ENCODE measurements at regions not wholly inside any gene's neighbourhood (a gene's known extent, or its start where the extent isn't known, plus 50 kb on each side); places are given as distances from the start of the nearest gene placed in this dataset.

DNA sequence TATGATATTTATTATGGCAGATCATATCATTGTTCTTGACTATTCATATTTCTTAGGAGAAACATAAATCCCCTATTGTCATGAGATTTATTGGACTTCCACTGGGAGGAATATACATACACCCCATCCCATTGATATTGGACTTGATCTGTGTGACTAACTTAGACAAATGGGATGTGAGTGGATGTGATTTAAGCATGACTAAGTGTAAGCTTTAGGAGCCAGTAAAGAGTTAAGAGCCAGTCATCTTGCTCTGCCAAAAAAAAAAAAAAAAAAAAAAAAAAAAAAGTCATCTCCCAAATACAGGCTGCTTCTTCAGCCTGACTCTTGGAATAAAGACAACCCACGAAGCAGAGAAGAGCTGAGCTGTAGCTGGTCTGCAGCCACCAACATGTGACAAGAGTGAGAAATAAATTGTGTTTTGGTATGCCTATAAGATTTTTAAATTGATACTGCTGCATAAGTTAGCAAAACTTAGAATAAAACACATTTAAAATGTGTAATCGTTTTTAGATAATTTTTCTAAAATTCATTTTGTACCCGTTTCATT, 595.0 kb upstream of the LRRC4C start:
- FAIRE-seq: no peak

DNA sequence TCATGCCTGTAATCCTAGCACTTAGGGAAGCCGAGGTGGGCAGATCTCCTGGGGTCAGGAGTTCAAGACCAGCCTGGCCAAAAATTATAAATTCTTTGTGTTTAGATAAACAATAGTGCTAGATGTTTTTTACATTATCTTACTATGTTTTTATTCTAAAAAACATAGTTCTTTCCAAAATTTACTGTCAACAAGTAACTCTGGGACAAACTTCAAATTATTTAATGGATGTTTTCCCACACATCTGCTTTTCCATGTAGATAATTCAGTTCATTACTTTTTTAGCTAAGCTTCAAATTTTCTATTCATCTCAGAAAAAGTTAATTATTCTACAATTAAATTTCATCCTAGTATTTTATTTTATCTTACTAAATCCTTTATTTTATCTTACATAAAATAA, 596.2 kb upstream of the LRRC4C start:
- no peak for FAIRE-seq

DNA sequence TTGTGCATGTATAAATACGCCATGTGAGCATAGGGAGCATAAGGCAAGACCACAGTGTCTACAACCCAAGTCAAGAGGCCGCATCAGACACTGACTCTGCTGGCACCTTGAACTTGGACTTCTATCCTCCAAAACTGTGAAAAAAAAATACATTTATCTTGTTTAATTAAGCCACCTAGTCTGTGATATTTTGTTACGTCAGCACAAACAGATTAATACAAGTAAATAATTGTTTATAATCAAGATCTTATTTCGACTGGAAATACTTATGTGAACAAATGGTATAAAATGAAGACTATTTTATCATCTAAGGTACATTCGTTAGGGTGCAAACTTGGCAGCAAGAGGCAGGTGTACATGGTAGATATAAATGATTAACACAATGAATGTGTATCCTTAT, 599.3 kb upstream of the LRRC4C start:
- FAIRE-seq: no peak

DNA sequence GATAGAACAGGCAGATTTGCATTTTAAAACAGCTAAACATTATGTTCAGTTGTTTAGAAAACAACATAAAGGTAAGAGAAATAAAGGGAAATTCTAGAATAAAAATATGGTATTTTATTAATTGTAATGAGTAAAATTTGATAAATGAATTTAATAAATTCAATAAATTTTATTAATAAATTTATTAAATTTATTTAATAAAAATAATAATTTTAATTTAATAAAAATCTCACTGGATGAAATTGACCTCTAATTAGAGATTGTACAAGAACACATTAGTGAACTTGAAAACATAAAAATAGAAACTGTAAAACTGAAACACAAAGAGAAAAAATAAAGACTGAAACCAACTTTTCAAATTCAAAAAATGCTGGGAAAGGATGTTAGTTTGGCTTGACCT, 605.7 kb upstream of the LRRC4C start:
- peak; percentile 84 for FAIRE-seq

DNA sequence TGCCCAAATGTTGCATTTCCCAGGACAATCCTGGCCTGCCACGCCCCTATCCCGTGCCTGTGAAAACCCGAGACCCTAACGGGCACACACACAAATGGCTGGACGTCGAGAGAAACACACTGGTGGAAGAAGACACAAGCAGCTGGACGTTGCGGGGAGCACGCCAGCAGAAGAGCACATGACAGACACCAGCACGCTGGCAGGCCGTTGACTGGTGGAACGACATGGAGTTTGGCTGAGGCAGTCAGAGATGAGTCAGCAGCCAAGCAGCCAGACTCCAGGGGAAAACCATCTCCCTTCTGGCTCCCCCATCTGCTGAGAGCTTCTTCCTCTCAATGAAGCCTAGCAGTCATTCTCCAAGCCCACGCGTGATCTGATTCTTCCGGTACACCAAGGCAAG, 606.7 kb upstream of the LRRC4C start:
- no peak for FAIRE-seq

DNA sequence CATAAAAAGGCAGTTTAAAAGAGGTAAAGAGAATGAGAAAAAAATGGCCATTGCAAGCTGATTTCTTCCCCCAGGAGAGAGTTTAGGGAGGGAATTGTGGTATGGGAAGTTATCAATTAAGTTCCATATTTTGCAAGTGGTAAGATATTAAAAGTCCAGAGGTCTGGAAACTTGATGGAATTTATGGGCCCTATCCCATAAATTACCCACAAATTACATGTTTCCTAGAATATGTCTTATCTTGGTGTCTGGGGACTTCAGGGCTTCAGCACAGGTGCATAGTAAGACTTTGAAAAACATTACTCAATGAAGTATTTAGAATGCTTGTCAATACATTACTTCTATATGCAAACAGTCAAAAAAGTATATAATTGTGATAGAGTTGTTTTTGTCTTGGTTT, 614.9 kb upstream of the LRRC4C start:
- FAIRE-seq: no peak

DNA sequence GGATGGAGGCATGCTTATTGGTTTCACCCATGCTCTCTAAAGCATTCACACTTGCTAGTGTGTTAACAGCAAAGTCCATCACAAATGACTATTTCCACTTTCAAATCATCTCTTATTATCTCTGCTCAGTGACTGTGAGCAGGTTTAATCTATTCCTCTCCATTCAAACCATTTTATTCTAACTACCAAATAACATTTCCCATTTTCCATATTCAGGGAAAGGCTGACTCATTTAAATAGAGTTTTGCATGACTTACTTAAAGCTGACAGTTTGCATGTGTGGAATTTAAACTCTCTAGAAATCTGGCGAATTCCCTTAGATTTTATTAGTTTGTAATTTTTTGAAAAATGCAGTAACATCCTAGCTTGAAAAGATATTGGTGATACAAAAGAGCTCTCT, 615.7 kb upstream of the LRRC4C start:
- FAIRE-seq: no peak

DNA sequence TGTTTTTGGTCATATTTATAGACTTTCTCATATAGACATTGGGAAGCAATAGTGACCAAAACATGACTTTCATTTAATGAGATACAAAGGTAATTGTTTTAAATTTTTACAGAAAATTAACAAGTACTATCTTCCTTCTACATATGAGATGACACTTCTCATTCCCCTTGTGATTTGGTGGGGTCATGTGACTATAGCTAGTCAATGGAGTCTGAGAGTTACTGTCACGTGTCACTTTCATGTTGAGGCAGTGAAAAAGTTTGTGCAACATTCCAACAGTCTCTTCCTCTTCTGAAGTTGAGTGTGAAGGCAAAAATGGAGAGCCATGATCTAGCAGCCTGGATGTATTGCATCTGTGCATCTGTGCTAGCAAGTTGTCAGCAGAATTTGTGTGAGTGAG, 618.3 kb upstream of the LRRC4C start:
- no peak for FAIRE-seq

DNA sequence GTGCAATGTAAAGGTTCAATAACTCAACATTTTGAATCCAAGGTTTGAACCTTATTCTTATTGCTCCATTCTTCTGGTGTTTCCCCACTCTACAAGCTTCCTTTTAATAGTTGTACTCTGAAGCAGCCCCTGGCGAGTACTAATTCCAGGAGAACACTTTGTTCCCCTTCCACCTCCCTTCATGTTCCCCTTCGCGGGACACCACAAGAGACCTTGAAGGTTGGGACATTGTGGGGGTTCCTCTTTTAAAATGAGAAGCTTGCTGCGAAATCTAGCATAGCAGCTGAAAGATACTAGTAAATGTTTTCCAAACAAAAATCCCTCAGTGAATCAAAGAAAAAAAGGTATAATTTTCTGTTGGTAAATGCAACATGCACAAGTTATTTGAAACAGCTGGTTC, 626.3 kb upstream of the LRRC4C start:
- no peak for FAIRE-seq

DNA sequence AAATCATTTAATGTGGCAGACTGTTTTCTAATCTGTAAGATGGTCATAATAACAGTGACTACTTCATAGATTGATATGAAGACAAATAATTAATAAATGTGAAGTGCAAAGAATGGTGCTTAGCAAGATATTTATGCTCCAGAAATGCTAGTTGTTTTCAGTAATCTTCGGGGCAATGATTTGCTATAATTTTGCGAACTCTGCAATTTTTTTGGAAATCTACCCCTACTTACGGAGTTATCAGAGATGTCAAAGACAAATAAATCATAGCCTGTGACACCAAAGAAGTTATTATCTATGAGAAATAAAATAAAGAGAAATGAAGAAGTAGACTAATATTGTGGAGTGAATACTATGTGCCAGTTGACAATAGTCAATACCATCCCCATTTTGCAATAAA, 634.1 kb upstream of the LRRC4C start:
- FAIRE-seq: no peak

DNA sequence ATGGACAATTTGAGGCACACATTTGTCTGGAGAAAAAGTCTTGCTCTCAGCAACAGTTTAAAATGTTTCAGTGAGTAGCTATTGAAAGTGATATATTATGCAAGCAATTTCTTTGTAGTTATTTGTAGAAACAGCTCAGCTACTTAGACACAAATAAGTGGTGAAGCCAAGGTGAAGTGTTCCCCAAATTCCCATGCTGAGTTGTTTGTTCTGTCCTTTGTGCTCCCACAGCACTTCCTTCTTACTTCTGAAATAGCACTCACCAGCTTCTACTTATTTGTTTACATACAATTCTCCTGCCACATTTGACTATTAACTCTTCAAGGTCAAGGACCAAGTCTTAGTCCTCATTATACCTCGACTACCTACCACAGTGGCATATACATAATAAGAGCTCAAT, 638.6 kb upstream of the LRRC4C start:
- no peak for FAIRE-seq

DNA sequence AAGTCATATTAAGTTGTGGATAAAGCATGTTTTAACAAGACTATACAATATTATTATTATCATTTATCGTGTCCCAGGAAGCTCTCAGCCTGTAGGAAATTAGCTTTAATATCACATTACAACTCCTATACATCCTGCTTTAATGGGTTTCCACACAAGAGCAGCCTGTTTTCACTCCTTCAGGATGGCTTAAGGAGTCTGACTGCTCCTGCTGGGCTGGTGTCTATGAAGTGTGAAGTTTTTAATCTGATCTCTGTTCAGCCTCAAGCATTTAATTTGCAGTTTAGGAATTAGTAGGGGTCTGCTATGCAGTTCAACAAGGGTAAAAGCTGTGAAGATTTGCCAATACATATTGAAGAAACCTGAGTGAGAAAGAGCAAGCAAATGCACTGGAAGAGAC, 653.4 kb upstream of the LRRC4C start:
- FAIRE-seq: no peak

DNA sequence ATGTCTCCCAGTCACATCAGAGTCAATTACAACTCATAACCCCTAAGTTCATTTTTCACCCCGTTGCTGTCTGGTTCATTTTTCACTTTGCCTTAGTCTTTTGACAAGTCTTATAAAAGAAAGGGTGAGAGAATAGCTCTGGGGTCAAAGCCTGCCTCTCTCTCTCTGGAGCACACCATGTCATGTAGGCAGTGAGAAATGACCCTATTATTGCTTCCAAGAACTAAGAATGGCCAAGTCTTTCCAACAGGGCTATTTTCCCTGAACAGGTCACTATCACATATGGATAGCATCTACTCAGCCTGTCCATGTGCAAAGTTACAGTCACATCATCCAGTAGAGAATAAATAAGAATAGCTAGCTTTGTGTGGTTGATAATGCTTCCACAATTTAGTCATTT, 655.5 kb upstream of the LRRC4C start:
- no peak for FAIRE-seq

DNA sequence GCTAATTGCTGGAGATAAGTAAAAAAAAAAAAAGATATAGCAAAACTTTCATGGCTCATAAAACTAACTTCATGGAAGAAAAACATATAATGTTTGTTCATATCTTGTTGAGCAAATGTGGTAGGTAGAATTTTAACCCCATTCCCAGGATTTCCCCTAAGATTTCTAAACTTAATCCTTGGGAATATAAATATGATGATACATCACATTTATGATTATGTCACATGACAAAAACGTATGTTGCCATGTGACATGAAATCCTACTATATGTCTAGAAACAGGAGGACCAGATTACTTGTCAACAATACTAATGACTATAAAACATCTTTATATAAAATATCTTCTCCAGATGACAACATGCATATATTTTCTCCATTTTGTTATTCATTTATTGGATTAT, 679.0 kb upstream of the LRRC4C start:
- no peak for FAIRE-seq

DNA sequence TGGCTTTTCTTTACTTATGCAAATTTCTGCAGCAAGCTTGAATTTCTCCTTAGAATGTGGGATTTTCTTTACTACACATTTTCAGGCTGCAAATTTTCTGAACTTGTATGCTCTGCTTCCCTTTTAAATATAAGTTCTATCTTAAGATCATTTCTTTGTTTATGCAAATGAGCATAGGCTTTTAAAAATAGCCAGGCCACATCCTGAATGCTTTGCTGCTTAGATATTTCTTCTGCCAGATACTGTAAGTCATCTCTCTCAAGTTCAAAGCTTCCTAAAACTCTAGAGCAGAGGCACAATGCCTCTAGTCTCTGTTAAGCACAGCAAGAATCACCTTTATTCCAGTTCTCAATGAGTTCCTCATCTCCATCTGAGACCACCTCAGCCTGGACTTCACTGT, 685.9 kb upstream of the LRRC4C start:
- no peak for FAIRE-seq

DNA sequence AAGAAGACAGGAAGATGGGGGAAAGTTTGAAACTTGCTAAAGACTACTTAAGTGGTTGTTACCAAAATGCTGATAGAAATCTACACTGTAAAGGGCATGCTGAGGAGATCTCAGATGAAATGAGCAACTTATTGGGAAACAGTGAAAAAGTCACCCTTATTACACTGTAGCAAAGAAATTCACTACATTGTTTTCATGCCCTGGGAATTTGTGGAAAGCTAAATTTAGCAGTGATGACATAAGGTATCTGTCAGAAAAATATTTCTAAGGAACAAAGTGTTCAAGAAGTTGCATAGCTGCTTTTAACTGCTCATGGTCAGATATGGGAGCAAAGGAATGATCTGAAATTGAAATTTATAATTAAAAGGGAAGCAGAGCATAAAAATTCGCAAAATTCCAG, 702.4 kb upstream of the LRRC4C start:
- FAIRE-seq: no peak

DNA sequence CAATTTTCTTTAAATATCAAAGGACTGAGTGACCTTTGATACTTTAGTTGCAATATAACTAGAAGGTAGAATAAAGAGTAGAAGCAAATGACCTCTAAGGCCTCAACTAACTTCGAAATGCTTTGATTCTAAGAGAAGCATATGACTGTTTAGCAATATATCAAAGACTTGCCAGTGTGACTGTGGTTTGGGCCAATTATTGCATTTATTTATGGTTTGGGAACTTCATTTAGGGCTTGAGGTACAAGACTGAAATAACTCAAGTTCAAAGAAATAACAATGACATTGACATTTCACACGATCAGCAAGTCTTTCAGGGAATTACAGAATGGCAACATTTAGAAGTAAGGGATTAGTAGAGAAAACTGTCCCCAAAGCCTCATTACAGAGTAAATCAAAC, 709.7 kb upstream of the LRRC4C start:
- no peak for FAIRE-seq

DNA sequence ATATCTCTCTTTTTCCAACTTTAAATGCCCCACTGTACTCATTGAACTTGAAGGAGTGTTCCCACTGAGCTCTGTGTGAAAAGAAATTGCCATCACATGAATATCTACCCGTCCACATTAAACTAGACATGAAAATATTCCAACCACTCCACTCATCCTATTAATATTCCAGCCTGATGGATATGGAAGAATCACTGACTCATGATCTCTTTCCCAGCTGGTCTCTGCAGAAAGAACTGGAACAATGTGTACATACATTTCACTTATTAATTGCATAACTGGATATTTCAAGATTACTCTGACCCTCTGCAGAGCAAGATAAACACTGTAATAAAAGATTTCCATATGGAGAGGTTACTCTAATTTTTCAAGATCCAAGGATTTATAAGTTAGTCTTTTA, 711.1 kb upstream of the LRRC4C start:
- no peak for FAIRE-seq

DNA sequence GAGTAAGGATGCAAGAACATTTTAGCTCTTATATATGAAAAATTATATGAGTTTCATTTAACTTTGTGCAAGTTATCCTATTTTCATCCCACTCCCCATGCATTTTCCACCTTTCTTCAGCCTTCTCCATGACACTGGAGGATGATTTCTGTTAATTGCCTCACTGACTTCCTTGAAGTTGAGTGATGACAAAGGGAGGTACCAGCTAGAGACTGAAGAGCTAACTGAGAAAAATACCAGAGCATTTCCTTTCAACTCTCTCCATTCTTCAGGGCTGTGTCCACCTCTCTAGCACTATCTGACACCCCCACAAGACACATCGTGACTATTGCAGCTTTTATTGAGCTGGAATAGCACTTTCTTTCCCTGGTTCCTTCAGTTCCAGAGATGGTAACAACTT, 711.6 kb upstream of the LRRC4C start:
- no peak for FAIRE-seq

DNA sequence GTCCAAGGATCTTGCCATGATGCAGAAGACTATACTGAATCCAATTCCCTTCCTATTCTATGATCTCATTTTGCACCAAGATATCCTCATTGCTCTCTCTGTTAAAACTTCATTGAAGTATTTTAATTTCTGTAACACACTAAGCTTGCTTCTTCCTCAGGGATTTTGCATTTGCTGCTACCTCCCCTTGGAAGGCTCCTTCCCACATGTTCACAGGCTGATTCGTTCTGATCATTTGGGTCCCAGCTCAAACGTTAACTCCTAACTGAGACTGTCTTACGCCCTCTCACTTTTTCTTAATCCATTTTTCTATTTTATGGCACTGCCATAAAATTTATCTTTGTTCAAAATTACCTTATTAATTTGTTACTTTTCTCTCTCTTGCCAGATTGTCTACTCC, 713.0 kb upstream of the LRRC4C start:
- no peak for FAIRE-seq

DNA sequence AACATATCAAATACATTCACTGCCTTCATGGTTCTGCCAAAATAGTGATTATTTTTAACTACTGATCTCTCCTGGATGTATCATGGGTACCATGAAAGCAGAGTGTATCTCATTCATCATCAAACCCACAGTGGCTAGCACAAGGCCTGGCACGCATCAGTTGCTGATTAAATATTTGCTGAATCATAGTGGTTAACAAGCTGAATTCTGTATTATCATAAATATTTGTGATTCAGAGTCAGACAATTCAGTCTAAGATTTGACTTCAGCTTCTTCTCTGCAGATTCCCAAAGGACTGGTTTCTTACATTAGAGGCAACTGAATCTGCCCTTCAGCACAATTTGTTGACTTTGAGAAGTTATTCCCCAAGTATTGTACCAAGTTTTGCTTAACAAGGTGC, 715.8 kb upstream of the LRRC4C start:
- no peak for FAIRE-seq

DNA sequence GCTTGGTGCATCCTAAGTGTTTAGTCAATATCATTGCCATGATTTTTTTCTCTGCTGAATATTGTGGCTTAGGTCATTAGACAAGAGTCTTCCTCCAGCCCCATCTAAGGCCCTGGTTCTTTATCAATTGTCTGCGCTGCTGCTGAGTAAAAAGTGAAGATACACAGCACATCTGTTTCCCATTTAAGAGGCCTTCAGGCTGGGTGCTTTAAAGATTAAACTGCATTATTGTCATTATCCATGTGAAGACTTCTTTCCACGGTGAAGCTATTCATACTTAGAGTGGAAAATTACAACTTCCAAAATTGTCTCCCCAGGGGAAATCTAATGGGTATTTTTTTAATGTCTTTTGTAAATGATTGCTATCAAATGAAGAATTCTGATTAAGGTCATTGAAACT, 719.8 kb upstream of the LRRC4C start:
- FAIRE-seq: no peak

DNA sequence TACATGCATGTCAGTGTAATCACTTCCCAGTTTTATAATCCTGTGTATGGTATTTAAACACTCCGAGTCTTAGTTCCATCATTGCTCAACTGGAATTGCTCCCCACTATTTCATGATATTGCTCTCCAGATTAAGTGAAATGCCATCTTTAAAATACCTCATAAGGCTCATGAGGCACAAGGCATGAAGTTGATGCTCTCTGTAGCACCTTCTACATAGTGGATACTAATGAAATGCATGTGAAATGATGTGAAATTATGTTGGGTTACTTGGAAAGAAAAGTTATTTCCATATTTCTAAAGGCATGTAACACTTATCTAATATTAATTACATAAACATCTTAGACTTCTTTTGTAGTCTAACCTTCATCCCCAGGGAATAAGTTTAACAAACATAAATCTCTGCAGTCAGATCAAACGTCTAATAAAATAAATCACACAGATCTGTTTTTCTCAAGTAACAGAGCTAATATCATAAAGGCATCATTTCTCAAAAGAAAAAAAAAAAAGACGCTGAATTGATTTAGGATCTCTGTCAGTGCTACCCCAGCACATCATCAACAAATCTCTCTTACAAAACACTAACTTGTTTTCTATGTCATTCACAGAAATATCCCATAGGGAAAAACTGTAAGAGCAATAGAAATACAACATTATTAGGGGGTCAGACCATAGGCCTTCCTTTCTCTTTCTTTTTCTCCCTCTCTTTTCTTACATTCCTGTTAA, 736.0 kb upstream of the LRRC4C start:
- FAIRE-seq: no peak

DNA sequence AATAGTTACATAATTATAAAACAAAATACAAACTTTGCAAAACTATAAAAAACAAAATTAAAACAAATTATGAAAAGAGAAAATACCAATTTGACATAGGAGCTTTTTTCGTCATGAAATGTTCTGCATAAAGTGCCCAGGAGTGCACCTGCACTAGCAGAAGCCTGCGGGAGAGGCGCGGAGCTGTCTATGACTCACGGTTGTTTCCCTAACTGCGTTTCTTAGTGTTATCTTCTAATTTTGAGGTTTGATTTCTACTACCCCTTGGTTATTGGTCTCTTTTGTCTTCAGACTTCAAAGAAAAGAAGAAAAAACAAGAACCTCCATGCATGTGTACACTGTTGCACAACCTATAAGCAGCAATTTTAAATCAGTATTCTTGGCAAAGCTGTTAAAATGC, 740.9 kb upstream of the LRRC4C start:
- FAIRE-seq: no peak

DNA sequence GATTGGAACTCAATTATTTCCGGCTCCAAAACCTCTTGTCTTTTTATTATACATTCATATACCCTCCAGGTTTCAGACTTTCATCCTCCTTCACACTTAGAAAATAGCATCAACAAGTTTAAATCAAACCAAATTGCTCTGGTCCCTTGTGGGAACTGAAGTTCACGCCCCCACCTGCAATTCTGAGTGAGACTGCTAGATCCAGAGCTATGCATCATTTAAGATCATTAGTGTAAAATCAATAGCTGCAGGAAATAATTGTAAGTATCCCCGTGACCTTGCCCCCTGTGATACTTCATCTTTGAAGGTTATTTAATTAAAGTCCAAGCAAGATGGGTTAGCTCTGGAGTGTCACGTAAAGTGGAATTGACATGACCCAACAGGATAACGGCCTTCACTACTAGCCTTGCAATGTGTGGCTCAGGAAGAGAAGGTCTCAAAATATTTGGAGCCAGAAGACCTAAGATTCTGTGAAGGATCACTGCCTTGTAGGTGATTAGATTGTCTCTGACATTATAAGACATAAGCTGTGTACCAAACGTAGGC, 742.2 kb upstream of the LRRC4C start:
- no peak for FAIRE-seq
